GM19452 (cell line): ENCODE measurements at regions not wholly inside any gene's neighbourhood (a gene's known extent, or its start where the extent isn't known, plus 50 kb on each side); places are given as distances from the start of the nearest gene placed in this dataset.

Experiments
- ATAC-seq: cut with Tn5 transposase; IDR thresholded peaks from one replicate; pipeline ENCODE4 v1.9.1; 2021; ENCODE audit not compliant: unreplicated experiment

GRCh38 chr10:78857193-78857592 lies 211.6 kb upstream of the ZMIZ1 start:
- ATAC-seq = no peak

GRCh38 chr10:78859266-78859665 lies 209.5 kb upstream of the ZMIZ1 start:
- no peak for ATAC-seq

GRCh38 chr10:78859769-78860168 lies 209.0 kb upstream of the ZMIZ1 start:
- no peak for ATAC-seq

GRCh38 chr10:78860260-78860914 lies 208.4 kb upstream of the ZMIZ1 start:
- no peak for ATAC-seq

GRCh38 chr10:78861529-78862327 lies 207.0 kb upstream of the ZMIZ1 start:
- no peak for ATAC-seq

GRCh38 chr10:78862328-78862640 lies 206.5 kb upstream of the ZMIZ1 start:
- ATAC-seq = no peak

- ATAC-seq = no peak
Observed at GRCh38 chr10:78863140-78863905, 205.4 kb upstream of the ZMIZ1 start.

- ATAC-seq = no peak
Observed at GRCh38 chr10:78863906-78864239, 204.9 kb upstream of the ZMIZ1 start.

- no peak for ATAC-seq
Observed at GRCh38 chr10:78864761-78865537, 203.8 kb upstream of the ZMIZ1 start.

- ATAC-seq = no peak
Observed at GRCh38 chr10:78865538-78865875, 203.3 kb upstream of the ZMIZ1 start.

GRCh38 chr10:78865931-78866717 lies 202.6 kb upstream of the ZMIZ1 start:
- ATAC-seq = no peak

- ATAC-seq = no peak
Observed at GRCh38 chr10:78866731-78867554, 201.8 kb upstream of the ZMIZ1 start.

GRCh38 chr10:78867555-78867939 lies 201.2 kb upstream of the ZMIZ1 start:
- ATAC-seq = no peak

- ATAC-seq = no peak
Observed at GRCh38 chr10:78868048-78868447, 200.7 kb upstream of the ZMIZ1 start.

GRCh38 chr10:78868456-78868855 lies 200.3 kb upstream of the ZMIZ1 start:
- ATAC-seq = no peak

GRCh38 chr10:78868861-78869260 lies 199.9 kb upstream of the ZMIZ1 start:
- ATAC-seq = no peak

- ATAC-seq = no peak
Observed at GRCh38 chr10:78869508-78870454, 199.0 kb upstream of the ZMIZ1 start.

- ATAC-seq = no peak
Observed at GRCh38 chr10:78870458-78870857, 198.3 kb upstream of the ZMIZ1 start.

GRCh38 chr10:78871796-78872195 lies 197.0 kb upstream of the ZMIZ1 start:
- no peak for ATAC-seq
